ENCODE measurements at regions not wholly inside any gene's neighbourhood (a gene's known extent, or its start where the extent isn't known, plus 50 kb on each side); places are given as distances from the start of the nearest gene placed in this dataset.

DNA sequence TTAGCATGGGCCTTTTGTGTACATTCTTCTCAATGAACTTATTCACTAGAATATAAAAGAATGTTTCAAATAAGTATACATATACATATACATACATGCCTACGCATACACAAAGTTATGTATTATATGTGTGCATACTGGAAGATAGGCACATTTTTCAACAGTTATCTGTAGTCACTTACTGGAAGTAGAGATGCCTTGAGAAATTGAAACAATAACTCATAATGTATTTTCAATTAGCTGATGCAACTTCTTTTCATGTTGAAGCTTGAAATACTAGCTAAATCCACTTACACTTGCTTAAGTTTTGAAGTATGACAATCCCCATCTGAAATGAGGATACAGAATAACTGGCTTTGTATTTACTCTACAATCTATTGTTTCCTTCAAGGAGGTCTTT is 469.0 kb upstream of the PTGER4 start:
- H4K5ac ChIP-seq (ENCODE audit: insufficient read length, low read depth, low read length) = no peak overlapping the region
- H3K4me1 Mint-ChIP-seq = peaks cover 2 to 3% of the 10 kb centered on the region in 2 experiments; a peak in 1 of 4 replicates
- no CpG with 5 or more reads among the region's 1 CpG for WGBS (ENCODE audit: extremely low coverage, insufficient read length, low lambda C conversion rate)

More for the DNA sequence above, 469.0 kb upstream of the PTGER4 start:
- TF ChIP-seq, protein P1, sequence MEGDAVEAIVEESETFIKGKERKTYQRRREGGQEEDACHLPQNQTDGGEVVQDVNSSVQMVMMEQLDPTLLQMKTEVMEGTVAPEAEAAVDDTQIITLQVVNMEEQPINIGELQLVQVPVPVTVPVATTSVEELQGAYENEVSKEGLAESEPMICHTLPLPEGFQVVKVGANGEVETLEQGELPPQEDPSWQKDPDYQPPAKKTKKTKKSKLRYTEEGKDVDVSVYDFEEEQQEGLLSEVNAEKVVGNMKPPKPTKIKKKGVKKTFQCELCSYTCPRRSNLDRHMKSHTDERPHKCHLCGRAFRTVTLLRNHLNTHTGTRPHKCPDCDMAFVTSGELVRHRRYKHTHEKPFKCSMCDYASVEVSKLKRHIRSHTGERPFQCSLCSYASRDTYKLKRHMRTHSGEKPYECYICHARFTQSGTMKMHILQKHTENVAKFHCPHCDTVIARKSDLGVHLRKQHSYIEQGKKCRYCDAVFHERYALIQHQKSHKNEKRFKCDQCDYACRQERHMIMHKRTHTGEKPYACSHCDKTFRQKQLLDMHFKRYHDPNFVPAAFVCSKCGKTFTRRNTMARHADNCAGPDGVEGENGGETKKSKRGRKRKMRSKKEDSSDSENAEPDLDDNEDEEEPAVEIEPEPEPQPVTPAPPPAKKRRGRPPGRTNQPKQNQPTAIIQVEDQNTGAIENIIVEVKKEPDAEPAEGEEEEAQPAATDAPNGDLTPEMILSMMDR (conservative IDR thresholded peaks at IDR 0.05) = no peak
- no peak overlapping the region for H4K91ac ChIP-seq (ENCODE audit: insufficient read length, low read depth, low read length)
- H2BK20ac ChIP-seq (ENCODE audit: low read depth, low read length, poor library complexity, severe bottlenecking) = no peak overlapping the region
- no peak overlapping the region for H3K4ac ChIP-seq (ENCODE audit: low read depth, low read length)
- H3K9ac ChIP-seq (ENCODE audit: extremely low read depth, insufficient read length, low read length) = no peak overlapping the region
- H3K9me3 ChIP-seq (ENCODE audit: control insufficient read depth, low read depth, low read length) = no peaks in the 10 kb centered on the region
- H3K4me1 ChIP-seq (ENCODE audit: insufficient read depth, low read length) = no peaks in the 10 kb centered on the region
- H3T11ph ChIP-seq (ENCODE audit: low read length) = no peak overlapping the region
- H3K23ac ChIP-seq (ENCODE audit: insufficient read length, low read depth, low read length) = no peak overlapping the region
- H2BK15ac ChIP-seq (ENCODE audit: low read depth, low read length) = no peak overlapping the region
- H3K27ac ChIP-seq (ENCODE audit: insufficient read length, low read depth, low read length) = no peak overlapping the region
- no peak overlapping the region for H2BK120ac ChIP-seq (ENCODE audit: low read depth, low read length, poor library complexity, severe bottlenecking)
- H3K9me3 Mint-ChIP-seq = no peaks in the 10 kb centered on the region
- H3K79me1 ChIP-seq (ENCODE audit: insufficient read depth, low read depth, low read length, poor library complexity, severe bottlenecking) = no peaks in the 10 kb centered on the region
- no peak overlapping the region for H3K4me2 ChIP-seq (ENCODE audit: insufficient read depth, insufficient read length, low read length)
- no peak overlapping the region for H3K27ac Mint-ChIP-seq
- no peak overlapping the region for H3K18ac ChIP-seq (ENCODE audit: insufficient read length, low read depth, low read length)
- no peak overlapping the region for H4K8ac ChIP-seq (replicated peaks; ENCODE audit: insufficient read length, low read depth, low read length)
- H3K27me3 Mint-ChIP-seq (ENCODE audit: low read depth) = no peaks in the 10 kb centered on the region
- H3K56ac ChIP-seq (ENCODE audit: insufficient read length, low read depth, low read length) = no peak overlapping the region
- no peaks in the 10 kb centered on the region for H4K20me1 ChIP-seq (ENCODE audit: control insufficient read depth, insufficient read depth, insufficient read length)
- H3K36me3 Mint-ChIP-seq (ENCODE audit: insufficient read depth in 1 of 3, low read depth in 3 of 3) = no peaks in the 10 kb centered on the region
- H3K27me3 ChIP-seq (ENCODE audit: insufficient read depth, low read length) = no peaks in the 10 kb centered on the region
- H3K4me3 Mint-ChIP-seq = no peak overlapping the region
- H2BK5ac ChIP-seq (ENCODE audit: insufficient read length, low read length) = no peak overlapping the region
- H3K14ac ChIP-seq (ENCODE audit: insufficient read depth, low read length) = no peak overlapping the region
- no peaks in the 10 kb centered on the region for H3K79me2 ChIP-seq (ENCODE audit: insufficient read depth, low read length)
- H2AFZ ChIP-seq (ENCODE audit: low read length) = no peak overlapping the region
- peaks cover 2% of the 10 kb centered on the region for H3K23me2 ChIP-seq (ENCODE audit: insufficient read length, low read depth, low read length, poor library complexity, severe bottlenecking)
- no peak overlapping the region for H2BK12ac ChIP-seq (ENCODE audit: insufficient read length, low read depth, low read length)
- H2AK5ac ChIP-seq (ENCODE audit: insufficient read length, low read length) = no peak overlapping the region
- no peak for DNase-seq

Measured in H9 (cell line).